Ureter (tissue), 1 donor: ENCODE measurements at regions not wholly inside any gene's neighbourhood (a gene's known extent, or its start where the extent isn't known, plus 50 kb on each side); places are given as distances from the start of the nearest gene placed in this dataset.

ENCODE experiments used
- DNase-seq: peaks from one replicate; pipeline ENCODE4 v3.0.0-alpha.2; 2020; ENCODE audit warnings: low spot score
- donor health status: DM: yes; HTN: yes; CAD: no.

DNA sequence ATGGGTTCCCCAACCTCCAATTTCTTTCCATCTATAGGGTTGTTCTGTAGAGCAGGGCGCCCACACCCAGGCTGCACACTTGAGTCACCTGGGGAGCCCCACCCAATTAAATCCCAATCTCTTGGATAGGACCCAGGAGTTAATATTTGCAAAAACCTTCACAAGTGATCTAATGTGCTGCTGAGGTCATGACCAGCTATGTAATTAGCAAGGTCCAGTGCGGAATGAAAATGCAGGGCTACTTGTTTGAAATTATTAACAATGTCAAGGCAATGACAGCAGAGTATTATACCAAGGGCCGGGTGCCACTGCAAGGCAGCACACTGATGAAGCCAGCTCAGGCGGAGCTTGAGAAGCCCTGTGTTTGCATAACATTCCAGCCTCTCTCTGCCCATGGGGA is 302.7 kb downstream of the MAF start:
- DNase-seq, result no peak

DNA sequence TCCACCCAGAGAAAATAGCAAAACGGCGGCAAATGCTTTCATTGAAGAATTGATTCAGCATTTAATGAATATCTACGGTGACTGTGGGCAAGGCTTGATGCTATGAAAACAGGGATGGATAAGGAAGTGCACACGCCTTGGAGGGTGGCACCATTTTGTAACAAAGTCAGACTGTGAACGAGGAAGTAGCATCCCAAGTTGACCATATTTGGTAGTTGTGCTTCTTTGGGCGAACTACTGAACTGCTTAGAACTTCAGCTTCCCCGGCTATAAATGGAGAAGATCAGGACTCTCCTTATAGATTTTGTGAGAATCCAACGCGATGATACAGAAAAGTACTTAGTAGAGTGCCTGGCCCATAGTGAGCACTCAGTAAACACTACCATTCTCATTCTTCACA is 303.2 kb downstream of the MAF start:
- DNase-seq, result no peak

DNA sequence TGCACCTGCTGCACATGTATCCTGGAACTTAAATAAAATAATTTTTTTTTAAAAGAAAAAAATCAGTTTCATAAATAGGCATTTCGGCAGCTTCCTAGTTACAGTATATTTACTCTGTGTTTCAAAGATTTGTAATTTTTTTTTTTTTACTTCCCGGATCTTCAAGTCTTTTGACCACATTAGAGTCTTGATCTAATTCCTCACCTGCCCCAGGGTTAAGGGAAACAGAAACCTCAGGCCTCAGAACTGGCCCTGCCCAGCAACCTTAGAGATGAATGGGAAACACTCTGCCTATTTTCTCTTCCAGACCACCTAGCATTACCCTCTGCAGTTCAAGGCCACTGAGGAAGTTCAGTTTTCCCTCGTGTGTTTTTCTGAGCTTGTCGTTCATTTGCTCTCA is 304.0 kb downstream of the MAF start:
- DNase-seq, result no peak

DNA sequence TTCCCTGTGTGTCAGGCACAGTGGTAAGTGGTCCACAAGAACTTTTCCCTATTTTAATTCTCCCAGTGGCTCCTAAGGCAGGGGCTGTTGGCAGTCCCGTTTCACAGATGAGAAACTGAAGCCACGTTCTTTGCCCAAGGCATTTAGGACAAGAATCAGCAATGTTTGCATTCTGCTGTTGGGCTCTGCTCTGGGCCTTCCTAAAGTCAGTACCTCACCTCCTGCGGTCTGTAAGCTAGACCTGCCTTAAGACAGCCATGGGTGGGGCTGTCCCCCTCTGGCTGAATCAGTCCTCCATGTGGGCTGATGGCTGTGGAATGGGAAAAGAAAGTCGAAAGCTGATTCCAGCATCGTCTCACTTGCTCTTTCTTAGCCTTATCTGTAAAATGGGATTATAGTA is 304.8 kb downstream of the MAF start:
- DNase-seq, result no peak

DNA sequence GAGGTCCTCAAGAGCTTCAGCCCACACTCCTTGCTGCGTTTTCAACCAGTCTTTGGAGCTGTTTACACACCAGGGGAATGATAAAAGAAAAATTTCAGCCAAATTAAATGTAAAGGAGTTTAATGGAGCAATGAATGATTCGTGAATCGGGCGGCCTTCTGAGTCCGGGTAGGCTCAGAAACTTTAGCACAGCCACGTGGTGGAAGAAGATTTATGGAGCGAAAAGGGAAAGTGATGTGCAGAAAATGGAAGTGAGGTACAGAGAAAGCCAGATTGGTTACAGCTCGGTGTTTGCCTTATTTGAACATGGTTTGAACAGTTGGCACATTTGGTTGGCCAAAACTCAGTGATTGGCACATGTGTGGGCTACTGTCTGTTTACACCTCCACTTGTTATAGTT is 305.4 kb downstream of the MAF start:
- DNase-seq, result no peak

DNA sequence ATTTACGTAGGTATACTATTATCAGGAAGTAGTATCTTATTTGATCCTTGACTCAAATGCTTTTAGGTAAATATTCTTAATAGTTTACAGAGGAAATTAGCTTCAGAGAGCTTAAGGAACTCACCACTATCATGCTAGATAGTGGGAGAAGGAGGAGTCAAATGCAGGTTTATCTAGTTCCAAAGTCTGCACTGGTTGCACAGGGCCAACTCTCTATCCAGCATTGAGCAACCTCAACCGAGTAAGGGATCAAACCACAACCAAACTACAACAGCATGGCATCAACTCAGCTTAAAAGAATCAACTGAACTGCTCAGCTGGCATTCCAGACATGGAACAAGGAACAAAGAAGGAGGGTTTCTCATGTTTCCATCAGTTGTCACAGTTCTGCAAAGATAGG is 306.0 kb downstream of the MAF start:
- no peak for DNase-seq

DNA sequence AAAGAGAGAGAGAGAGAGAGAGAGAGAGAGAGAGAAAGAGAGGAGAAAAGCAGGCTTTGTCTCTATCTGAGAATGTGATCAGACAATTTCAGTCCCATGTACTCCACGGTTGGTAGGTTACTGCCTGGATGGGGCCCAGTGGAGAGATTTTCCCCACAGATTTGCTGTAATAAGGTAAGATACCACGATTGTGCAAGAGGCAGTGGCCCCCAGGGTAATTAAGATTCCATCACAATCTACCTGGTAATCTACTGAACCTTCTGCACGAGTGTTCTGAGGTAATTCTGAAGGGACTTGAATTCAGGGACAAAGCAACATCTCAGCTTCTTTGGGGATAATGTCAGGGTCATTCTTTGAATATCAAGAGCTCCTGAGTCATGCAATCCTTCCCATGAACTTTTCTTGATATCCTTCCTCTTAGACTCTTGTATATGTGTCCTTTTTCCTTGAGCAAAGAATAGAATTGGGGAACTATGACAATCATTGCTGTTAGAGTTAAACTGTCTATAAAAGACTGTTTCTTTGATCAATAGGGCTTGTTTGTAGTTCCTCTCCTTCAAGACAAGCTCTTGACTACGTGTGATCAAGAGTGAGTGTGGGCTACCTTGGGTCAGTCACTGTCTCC is 306.6 kb downstream of the MAF start:
- no peak for DNase-seq

DNA sequence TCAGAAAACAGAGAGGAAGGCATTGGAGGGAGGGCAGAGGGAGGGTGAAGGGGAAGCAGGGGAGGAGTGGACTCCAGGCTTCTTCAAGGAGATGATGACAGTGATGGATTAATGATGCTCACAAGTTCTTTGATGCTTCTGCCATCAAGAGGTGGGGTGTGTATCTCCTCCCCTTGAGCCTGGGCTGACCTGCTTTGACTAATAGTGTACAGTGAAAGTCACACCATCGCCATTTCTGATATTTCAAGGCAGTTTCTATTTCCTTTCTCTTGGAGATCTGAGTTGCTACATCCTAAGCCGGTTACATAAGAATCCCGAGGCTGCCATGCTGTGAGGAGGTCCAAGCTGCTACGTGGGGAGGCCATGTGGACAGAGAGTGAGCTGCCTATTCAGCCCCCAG is 312.5 kb downstream of the MAF start:
- DNase-seq, result no peak

DNA sequence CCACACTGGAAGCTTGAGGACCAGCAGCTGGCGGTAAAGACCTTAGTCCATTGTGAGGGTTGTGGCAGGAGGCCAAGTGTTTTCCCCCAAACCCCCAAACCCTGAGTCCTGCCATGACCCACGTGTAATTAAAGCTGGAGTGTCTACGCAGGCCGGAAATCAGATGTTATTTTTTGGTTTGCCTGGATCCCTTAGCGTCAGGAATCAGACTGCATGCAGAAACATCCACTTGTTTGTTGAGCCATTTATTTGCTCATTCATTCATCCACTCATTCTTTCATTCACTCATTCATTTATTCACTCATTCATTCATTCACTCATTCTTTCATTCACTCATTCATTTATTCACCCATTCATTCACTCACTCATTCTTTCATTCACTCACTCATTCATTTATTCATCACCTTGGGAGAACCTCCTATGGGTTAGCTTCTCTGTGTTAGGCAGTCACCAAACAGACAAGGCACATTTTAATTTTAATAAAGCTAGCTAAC is 313.1 kb downstream of the MAF start:
- no peak for DNase-seq

DNA sequence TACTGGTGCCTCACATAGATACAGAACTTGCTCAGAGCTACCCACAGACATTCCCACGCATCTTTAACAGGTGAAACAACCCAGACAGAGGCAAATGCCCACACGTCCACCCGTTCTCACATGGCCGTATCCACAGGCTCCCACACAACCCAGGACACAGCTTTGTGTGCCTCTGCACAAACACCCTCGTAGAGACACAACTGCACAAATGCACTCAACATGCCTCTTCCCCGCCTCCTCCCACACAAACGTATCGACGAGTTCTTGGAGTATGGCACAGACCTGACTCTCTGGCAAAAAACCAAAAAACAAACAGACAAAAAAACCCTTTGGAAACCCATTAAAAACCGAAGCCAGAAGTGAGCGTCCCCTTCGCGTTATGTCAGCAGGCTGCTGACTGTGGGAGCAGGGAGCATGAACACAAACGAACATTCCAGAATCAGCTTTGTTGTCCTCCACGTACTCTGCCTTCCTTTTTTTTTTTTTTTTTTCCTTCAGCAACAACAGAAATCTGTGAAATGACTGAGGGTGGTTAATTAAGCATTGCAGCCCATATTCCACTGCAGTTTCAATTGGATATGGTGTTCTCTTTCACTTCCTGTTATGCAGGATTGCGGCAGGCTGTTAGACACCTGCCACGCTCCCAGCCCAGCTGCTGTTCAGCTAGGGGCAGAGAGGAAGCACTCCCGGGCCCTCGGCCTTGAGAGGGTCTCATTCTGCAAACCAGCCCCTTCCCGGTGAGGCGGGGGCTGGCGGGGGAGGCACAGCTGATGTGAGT is 313.7 kb downstream of the MAF start:
- no peak for DNase-seq

DNA sequence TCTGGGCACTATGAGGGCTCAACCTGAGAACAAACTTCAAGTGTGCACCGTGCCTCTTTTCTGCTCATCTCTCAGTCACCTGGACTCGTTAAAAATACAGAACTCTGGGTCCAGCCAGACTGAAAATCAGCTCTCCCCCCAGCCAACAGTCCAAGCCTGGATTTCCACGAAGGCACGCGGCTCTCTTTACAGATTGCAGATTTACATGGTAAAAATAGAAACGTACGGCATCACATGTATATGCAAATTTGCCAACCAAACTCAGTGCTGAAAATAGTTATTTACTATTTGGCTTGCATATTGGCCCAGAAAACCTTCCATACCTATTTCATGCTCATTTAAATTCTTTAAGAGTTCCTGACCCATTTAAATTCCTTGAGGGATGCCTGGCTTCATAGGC is 315.8 kb downstream of the MAF start:
- no peak for DNase-seq

DNA sequence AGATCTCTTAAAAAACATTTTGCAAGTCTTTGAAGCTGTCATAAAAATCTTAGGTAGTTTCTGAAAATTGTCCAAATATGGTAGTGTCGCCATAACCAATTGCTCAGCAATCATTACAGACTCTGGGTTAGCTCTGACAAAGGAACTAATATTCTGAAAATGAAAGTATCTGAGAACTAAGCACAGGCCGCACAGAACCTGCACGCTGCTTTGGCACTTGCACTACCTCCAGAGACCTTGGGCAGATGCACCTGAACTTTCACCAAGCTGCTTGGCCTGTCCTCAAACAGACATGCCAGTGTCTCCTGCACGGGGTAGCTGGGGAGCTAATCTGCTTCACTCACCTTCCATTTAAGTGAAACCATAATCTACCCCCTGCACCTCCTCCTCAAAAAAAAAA is 317.0 kb downstream of the MAF start:
- no peak for DNase-seq

DNA sequence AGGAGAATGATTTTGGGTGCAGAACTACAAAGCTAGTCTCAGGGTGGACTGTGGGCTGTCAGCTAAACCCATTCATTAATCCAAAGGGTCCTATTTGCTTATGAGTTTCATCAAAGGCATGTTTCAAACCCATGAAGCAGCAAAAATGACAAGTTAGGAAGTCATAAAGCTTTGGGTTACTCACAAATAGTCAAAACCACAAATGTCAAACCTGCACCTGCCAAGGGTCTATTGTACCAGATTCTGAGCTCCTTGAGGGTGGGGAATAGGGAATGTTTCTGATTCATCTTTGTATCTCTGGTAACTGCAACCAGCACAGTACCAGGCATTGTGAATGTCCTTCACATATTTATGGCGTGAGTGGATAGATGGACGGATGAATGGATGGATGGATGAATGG is 317.7 kb downstream of the MAF start:
- DNase-seq, result no peak

DNA sequence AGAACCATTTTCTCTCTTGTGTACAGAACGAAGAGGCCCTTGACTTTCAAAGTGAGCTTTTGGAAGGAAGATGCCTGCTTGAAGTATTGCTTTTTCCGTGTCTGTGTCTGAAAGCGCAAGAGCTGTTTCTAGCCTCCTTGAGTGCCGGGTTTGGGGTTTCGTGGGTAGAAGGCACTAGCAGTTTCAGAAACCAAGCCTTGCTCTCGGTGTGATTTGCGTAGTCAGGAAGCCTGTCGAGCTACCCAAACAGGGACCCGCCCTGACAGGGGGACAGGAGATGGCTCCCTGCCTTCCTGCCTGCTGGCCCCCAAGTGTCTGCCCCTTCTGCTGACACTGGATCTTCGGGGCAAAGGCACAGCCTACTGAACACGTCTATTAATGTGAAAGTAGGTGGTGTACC is 322.0 kb downstream of the MAF start:
- no peak for DNase-seq

DNA sequence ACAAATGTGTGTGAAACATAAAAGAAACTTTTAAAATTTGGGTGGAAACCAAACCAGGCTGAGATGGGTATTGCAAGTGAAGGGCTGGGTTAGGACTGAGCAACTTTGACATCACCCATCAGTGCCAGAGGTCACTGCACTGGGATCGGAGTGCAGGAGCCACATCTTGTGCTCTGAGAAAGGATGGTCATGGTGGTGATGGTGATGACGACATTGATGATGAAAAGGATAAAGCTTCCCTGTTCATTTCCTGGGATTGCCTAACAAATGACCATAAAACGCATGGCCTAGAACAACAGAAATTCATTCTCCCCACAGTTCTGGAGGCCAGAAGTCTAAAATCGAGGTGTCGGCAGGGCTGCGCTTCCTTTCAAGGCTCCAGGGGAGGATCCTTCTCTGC is 324.0 kb downstream of the MAF start:
- no peak for DNase-seq

DNA sequence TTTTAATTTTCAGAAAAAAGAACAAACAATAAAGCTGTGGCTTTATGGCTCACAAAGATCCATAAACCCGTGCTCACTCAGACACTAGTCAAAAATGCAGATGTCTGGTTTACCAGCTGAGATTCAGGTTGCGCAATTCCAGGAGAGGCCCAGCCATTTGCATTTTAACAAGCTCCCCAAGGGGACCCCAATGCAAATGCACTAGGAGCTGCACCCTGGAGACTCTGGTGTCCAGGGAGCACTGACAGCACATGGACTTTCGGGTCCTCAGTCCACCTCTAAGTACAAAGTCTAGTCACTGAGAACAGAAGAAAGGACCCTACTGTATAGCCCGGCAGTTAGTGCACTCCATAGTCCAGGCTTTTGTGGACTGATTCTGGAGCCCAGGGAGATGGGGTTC is 326.3 kb downstream of the MAF start:
- DNase-seq, result no peak

DNA sequence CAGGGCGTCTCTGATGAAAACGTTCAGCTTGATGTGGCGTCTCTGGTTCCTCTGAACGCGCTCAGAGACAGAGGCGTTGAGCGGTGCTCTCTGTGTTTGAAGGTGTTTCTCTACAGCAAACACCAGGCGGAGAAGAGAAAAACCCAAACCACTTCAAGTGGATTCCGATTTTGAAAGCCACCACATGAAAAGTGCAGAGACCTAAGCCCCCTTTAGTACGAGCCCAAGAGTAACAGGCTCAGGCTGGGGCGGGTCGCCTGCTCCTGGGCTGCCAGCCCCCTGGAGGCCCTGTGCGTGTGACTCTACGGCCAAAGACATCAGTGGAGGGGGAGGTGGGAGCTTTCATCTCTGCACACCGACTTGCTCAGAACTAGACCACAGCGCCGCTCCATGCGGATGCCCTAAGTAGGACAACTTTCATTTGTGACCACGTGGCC is 328.4 kb downstream of the MAF start:
- DNase-seq, result no peak

DNA sequence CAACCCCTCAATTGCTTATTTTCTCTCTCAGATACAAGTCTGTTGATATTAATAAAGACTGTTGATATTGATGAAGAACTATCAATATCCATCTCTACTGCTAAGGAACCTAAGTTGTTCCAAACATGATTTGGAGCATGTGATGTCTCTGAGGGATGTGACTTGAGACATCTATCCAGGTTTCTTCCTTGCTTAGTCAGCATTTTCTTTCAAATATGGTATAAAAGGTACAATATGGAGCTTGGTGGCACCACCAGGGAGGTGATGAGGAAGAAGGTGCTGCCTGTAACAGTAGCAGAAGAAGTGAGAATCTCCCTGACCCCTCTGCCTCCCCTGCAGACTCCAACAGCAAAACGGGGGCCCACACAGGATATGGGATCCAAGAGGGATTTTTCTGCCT is 329.0 kb downstream of the MAF start:
- DNase-seq, result no peak

DNA sequence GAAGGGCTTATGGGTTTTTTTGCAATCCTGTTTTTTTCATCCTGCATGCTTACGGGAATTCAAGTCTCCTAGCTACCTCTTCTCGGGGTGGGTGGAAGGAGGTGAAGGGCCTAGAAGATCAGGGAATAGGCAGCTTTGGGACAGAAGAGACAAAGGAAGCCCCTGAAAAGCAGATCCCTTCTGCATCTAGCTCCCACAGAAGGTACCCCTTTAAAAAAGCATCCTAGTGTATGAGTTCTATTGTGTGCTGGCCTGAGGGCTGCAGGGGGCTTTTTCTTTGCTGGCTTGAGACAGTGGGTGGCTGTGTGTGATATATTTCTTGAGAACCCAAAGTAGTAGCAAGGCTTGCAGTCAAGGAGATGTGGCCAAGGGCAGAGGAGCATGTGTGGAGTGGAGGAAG is 330.5 kb downstream of the MAF start:
- DNase-seq, result no peak

DNA sequence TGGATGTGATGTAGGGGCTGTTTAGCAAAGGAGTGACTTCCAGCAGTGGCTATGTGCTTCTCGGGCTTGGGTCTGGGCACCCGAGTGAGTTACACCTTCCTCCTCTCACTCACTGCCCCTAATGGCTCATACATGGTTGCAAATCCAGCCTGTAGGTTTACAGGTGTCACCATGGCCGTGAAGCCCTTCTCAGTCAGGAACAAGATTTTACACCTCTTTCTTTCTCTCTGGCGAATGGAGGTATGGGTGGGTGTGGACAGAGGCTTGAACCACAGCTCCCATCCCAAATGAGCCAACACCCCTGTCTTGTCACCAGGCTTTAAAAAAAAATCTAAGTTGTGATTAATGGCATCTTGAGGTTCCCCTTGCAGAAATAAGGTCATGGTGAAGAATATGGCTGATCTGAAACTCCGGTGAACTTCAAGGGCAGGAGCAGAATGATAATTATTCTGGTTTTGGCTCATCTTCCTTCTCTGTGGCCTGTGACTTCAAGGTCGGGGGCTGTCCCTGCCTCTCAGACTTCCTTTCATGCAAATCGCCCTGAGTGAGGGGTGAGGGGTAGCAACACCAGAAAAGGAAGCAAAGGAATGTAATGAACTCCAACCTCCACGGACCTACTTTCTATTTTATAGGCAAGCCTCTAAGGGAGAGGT is 331.2 kb downstream of the MAF start:
- no peak for DNase-seq

DNA sequence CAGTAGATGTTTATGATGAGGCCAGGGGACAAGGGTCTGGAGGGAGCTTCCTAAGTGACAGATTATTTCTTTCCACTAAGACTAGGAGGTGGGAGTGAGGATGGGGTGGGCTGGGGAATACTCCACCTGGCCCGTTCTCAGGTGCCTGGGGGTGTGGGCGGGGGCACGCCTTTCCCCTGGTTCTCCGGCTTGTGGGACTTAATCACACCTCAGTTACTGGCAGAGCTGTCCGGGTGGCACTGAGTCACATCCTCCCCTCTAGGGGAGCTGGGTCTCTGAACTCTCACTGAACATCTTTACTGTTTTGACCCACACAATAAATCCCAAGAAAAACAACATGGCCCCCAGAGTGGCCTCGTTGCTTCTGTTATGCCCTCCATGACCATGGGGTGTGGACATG is 332.8 kb downstream of the MAF start:
- DNase-seq, result no peak

DNA sequence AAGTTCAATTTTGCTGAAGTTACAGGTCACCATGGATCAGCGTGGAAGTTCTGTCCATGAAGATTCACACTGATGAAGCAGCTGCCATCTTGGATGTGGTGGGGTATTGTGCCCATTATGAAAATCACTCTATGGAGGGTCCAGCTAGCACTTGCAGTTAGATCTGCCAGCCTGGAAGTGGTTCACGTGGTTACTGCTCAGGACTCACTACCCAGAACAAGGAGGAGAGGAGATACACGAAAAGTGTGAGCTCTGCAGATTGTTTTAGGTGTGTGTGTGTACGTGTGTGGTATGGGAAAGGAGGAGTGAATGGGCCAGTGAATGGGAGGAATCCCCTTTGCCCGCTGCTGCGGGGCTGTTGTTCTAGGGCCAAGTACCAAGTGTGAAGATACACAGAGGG is 333.4 kb downstream of the MAF start:
- no peak for DNase-seq

DNA sequence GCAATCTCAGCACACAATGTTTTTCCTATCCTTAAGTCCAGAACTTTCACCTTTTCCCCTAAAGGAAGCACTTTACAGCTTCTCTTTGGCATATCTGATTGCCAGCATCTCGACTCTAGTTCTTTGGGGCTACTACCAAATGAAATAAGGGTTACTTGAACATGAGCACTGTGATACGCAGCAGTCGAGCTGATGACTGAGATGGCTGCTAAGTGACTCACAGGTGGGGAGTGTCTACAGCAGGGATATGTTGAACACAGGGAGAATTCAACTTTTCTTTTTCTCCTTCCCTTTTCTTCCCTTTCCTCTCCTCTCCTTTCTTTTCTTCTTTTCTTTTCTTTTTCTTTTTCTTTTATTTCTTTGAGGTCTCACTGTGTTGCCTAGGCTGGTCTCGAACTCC is 334.8 kb downstream of the MAF start:
- DNase-seq, result no peak
